HG03280 (cell line): ENCODE measurements at regions not wholly inside any gene's neighbourhood (a gene's known extent, or its start where the extent isn't known, plus 50 kb on each side); places are given as distances from the start of the nearest gene placed in this dataset.
"Not testable (repeated sequence)": the region's sequence is repeated elsewhere in the genome, so short reads cannot be mapped to it uniquely, and the experiment has no call there.

Experiments used
- ATAC-seq: cut with Tn5 transposase; IDR thresholded peaks from one replicate; pipeline ENCODE4 v1.9.1; 2021; ENCODE audit warnings: mild to moderate bottlenecking, moderate library complexity; ENCODE audit not compliant: unreplicated experiment

DNA sequence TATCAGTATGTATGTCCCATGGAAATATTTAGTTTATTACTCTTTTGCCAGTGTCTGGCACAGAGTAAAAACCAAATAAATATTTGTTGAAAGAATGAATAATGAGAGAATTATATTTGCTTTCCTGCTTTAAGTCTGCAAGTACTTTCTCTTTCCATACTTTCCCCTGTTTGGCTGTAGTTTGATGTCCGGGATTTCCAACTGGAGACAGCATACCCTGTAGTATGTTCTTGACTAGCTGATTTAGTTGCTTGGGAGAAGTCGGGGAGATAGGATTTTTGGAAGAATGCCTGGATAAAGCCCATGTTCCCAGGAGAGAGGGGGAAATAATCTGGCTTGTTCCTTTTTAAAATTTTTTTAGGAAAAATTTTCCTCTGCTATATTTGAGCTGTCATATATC, 516.1 kb downstream of the CCSER2 start:
- no peak for ATAC-seq

GRCh38 chr10:84845628-84846261, 517.4 kb downstream of the CCSER2 start:
- ATAC-seq, result no peak

DNA sequence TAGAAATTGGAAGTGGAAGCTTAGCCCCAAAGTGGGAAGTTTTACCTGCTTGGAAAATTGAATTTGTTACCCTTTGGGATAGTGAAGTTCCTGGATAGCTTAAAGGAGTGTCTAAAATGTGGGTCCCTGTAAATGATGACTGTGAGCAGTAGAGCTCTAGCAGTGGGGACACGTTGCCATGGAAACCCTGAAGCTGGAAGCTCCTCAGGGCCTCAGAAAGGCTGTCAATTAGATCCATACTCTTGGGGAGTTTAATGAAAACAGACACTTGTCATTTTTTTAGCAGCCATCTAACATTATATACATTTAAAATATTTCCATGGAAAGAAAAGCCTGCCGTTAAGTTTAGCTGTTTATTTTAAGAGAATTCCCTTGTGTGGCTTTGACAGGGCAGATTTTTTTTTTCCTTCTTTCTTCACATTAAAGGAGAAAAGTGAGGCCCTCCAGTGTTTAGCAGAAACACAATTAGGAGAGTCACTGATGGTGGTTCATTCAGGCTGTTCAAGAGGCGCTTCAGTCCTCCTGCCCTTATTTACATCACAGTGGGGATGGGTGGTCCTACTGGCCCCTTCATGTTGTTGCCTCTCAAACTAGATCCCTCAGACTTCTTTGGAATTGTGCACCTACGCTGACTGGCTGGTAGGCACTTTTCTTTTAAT, 518.4 kb downstream of the CCSER2 start:
- no peak for ATAC-seq

- no peak for ATAC-seq
These were observed 520.6 kb downstream of the CCSER2 start for GRCh38 chr10:84848967-84849366.

- ATAC-seq, result no peak
These were observed 522.4 kb downstream of the CCSER2 start for GRCh38 chr10:84850826-84851225.

DNA sequence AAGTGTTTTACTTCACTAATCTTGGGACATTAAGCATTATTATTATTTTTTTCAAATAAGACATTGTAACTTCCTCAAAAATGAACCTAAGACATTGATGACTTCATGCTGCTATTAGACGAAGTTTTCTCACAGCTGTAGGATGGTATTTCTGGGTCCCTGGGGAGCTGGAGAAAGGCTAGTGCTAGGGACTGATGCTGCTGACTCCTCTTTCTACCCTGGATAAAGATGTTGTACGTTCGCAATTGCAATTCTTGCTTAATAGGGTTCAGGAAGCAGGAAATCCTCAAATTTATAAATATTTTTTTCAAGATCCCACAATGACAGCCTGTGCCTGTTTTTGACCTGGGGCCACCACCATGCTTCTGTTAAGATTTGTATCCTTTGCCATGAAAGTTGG, 526.0 kb downstream of the CCSER2 start:
- no peak for ATAC-seq

DNA sequence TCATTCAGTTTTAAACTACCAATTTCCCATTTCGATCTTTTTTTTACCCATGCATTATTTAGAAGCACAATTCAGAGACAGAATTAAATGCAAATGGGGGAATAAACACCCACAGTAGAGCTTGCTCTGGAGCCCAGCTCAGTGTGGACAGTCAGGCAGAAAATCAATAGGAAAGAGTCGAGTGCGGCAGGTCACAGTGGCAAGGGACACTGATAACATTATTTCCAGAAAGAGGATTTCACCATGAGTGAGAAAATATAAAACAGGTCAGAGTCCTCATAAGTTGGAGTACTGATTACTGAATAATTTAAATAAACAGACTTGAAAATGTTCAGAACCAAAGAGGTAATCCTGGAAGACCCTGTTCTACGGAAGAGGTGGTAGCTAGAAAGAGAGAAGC, 532.5 kb downstream of the CCSER2 start:
- no peak for ATAC-seq

- no peak for ATAC-seq
These were observed 534.2 kb downstream of the CCSER2 start for GRCh38 chr10:84862551-84862950.

- no peak for ATAC-seq
These were observed 535.3 kb downstream of the CCSER2 start for GRCh38 chr10:84863675-84864074.

- no peak for ATAC-seq
These were observed 548.0 kb downstream of the CCSER2 start for GRCh38 chr10:84876116-84876999.

GRCh38 chr10:84879991-84880390, 551.6 kb downstream of the CCSER2 start:
- ATAC-seq, result no peak

DNA sequence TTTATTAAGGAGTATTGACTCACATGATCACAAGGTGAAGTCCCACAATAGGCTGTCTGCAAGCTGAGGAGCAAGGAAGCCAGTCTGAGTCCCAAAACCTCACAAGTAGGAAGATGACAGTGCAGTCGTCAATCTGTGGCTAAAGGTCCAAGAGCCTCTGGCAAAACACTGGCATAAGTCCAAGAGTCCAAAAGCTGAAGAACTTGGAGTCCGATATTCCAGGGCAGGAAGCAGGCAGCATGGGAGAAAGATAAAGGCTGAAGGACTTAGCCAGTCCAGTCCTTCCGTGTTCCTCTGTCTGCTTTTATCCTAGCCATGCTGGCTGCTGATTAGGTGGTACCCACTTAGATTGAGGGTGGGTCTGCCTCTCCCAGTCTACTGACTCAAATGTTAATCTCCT, 553.3 kb downstream of the CCSER2 start:
- ATAC-seq, result not testable (repeated sequence)

DNA sequence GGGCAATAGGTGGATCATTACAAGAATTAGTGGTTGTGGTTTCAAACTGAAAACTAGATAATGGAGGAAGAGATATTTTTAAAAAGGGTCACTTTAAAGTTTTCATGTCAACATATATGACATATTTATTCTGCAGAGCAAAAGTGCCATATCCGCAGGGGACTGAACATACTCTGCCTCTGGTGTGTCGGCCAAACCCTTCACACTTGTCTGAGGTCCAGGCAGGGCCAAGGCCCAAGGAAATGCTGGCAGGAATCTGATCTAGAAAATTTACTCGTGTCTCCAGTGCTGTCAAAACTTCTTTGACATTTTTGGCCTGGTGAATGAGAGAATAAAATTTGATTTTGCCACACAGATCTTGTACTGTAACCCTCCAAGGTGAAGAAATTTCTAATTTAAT, 562.3 kb downstream of the CCSER2 start:
- ATAC-seq, result no peak

DNA sequence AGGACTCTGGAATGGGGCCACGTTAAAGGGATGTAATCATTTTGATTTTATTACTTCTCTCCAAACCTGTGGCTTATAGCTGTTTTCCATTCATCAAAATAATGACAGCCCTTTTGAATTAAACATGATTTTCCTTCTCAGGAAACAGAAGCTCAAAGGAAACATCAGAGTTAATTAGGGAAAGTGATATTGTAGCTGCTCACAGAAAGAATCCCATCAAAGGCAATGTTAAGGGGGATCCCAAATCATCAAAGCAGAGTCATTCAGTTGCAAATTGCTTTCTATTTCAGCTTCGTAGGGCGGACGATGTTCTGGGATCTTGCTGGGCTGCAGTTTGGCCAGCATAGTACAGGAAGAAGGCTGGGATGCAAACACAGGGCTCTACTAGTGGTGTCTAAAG, 563.2 kb downstream of the CCSER2 start:
- no peak for ATAC-seq

- ATAC-seq, result no peak
These were observed 567.2 kb downstream of the CCSER2 start for GRCh38 chr10:84895541-84895940.

DNA sequence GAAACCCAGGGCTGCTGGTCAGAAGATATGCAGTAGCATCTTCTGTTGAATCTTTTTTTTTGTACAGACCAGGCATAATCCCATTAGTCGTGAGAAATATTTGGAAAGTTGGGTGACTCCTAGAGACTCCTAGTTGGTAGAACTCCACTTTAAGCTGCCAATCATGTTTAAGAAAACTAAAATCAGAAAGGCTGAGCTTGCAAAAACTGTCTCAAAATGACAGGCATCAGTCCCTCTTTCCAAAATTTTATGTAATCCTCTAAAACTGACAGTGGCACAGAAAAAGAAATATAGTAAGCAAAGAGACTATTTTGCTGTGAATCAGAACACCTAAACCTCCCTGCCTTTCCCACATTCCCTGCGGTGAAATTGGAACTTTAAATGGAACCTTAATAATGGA, 568.5 kb downstream of the CCSER2 start:
- ATAC-seq, result no peak

DNA sequence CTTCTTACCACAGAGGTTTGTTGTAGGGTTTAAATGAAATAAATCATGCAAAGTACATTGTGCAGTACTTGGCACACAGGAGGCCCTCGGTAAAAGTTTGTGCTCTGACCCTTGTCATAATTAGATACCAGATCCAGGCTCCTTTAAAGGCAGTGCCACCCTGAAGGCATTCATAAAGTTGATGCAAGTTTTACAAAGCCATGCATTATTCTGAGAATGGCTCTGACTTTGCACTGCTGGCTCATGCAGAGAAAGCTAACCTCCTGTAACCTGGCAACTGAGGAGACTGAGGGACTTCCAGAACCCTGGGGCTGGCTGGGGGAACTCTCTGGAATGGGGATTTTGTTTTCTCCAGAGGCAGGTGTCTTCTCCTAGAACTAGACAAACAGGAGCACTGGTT, 570.9 kb downstream of the CCSER2 start:
- no peak for ATAC-seq

DNA sequence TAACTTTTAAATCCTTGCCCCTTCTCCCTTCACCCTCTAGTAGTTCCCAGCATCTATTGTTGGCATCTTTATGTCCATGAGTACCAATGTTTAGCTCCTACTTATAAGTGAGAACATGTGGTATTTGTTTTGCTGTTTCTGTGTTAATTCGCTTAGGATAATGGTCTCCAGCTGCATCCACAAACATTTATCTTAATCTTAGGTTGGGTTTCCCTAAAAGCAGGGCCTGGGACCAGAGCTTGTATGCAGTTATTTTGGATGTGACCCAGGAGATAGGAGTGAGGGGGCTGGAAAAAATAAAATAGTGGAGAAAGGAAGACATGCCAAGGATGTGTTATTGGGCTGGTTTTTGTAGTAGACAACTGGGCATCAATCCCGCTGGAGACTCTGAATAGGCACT, 571.8 kb downstream of the CCSER2 start:
- no peak for ATAC-seq

DNA sequence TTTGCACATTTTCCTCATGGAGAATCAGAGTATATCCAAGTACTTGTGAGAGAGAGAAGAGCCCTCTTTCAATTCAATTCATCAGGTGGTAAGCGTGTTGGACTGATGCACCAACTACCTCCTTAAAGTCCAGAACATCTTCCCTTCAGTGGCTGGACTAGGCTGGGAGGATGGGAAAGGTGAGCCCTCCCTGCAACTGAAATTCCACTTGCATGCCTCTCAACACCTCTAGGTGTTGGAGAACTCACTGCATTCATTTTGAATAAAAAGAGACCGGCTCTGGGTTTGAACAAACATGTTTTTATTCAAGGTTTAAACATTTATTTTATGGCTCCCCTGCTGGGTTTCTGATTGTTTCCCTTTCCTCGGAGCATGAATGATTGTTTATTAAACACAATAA, 573.5 kb downstream of the CCSER2 start:
- ATAC-seq, result no peak

- no peak for ATAC-seq
These were observed 574.2 kb downstream of the CCSER2 start for GRCh38 chr10:84902553-84902952.

GRCh38 chr10:84903320-84903719, 574.9 kb downstream of the CCSER2 start:
- ATAC-seq, result no peak

- no peak for ATAC-seq
These were observed 579.1 kb downstream of the CCSER2 start for GRCh38 chr10:84907461-84908009.
